ENCODE measurements at regions not wholly inside any gene's neighbourhood (a gene's known extent, or its start where the extent isn't known, plus 50 kb on each side); places are given as distances from the start of the nearest gene placed in this dataset.

DNA sequence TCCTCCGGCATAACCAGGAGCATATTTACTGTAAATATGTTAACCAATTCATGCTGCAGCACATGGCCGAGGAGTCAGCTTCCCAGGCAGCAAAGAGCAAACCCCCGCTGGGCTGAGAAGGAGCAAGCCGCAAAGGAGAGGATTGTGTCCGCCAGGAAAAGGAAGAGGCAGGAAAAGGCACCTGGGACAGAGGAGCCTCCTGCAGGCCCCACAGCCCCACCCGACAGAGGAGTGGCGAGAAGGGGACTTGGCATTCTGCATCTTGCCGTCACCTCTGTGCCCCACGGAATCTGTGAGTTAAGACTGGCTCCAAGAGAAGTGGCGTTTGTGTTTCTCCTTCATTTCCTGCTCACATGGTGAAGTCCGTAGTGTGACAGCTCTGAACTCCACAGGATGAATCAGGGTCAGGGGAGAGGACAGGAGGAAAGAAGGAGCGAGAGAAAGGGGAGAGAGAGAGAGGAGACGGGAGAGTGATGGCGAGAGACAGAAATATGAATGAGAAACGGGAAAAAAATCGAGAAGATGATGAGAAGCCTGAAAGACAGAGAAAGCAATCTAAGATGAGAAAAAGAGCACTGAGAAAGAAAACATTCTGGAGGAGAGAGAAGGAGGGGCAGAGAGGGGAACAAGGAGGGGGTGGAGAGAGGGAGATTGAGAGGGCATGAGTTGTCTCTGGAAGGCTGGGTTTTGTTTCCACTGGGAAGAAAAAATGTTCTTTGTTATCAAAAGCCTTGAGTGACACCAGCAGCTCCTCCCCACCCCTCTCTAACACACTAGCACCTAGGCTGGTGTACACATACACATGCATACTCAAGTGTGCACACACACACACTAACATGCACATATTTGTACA is 489.6 kb downstream of the MN1 start:
- H3K79me2 ChIP-seq (ENCODE audit: control insufficient read depth, insufficient read depth, low read length), result no peaks in the 10 kb centered on the region
- H3K27ac ChIP-seq (ENCODE audit: control insufficient read depth, insufficient read depth, low read length), result no peak overlapping the region
- no peaks in the 10 kb centered on the region for H3K4me1 ChIP-seq (ENCODE audit: control insufficient read depth, extremely low read depth, insufficient read depth, low read length)
- DNase-seq (ENCODE audit: low read depth, low spot score), result no peak
- H3K4me2 ChIP-seq (ENCODE audit: control insufficient read depth, extremely low read depth, insufficient read depth, low read depth, low read length), result no peak overlapping the region
- no peaks in the 10 kb centered on the region for H3K9me3 ChIP-seq (ENCODE audit: control insufficient read depth, low read depth, low read length)
- no peak for FAIRE-seq
- TF ChIP-seq, protein P1, sequence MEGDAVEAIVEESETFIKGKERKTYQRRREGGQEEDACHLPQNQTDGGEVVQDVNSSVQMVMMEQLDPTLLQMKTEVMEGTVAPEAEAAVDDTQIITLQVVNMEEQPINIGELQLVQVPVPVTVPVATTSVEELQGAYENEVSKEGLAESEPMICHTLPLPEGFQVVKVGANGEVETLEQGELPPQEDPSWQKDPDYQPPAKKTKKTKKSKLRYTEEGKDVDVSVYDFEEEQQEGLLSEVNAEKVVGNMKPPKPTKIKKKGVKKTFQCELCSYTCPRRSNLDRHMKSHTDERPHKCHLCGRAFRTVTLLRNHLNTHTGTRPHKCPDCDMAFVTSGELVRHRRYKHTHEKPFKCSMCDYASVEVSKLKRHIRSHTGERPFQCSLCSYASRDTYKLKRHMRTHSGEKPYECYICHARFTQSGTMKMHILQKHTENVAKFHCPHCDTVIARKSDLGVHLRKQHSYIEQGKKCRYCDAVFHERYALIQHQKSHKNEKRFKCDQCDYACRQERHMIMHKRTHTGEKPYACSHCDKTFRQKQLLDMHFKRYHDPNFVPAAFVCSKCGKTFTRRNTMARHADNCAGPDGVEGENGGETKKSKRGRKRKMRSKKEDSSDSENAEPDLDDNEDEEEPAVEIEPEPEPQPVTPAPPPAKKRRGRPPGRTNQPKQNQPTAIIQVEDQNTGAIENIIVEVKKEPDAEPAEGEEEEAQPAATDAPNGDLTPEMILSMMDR (optimal IDR thresholded peaks at IDR 0.05 in 1 of 3, IDR thresholded peaks at IDR 0.05 in 1 of 3, conservative IDR thresholded peaks at IDR 0.05 in 1 of 3; ENCODE audit: extremely low read depth in 1 of 3, insufficient read depth in 2 of 3, low read length in 3 of 3), result no peak
- H2AFZ ChIP-seq (ENCODE audit: control insufficient read depth, low read length), result no peak overlapping the region
- dilution Hi-C loops (cut with MboI; ENCODE audit: extremely low pct_ligation_motif_present, low sequenced_read_pairs), result no loop called here
- H4K20me1 ChIP-seq (ENCODE audit: control insufficient read depth, extremely low read depth, insufficient read depth, low read length), result no peaks in the 10 kb centered on the region
- no peak overlapping the region for H3K4me3 ChIP-seq (ENCODE audit: control insufficient read depth in 2 of 3, extremely low read depth in 1 of 3, insufficient read depth in 2 of 3, low read depth in 1 of 3, low read length in 3 of 3)
- no peaks in the 10 kb centered on the region for H3K36me3 ChIP-seq (ENCODE audit: control insufficient read depth in 2 of 2, extremely low read depth in 1 of 2, insufficient read depth in 2 of 2, low read length in 2 of 2)
- peaks cover 10% of the 10 kb centered on the region for H3K27me3 ChIP-seq (ENCODE audit: control insufficient read depth, extremely low read depth, insufficient read depth, low read length)
- no peak overlapping the region for H3K9ac ChIP-seq (ENCODE audit: control insufficient read depth, extremely low read depth, insufficient read depth, low read length)
- H3K9me1 ChIP-seq (ENCODE audit: control insufficient read depth, extremely low read depth, insufficient read depth, low read length), result no peaks in the 10 kb centered on the region

DNA sequence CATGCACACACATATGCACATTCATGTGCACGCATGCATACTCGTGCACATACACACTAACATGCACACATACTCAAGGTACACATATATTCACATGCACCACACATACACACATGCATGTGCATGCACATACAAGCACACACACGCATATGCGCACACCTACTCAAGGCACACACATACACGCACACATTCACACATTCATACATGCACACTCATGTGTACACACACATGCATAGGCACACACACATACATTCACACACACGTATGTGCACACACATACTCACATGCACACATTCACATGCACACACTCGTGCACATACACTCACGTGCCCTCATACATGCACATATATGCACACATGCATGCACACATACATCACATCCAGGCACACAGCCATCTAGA is 489.0 kb downstream of the MN1 start:
- dilution Hi-C loops (cut with MboI; ENCODE audit: extremely low pct_ligation_motif_present, low sequenced_read_pairs), result no loop called here
- Histone ChIP-seq H3K9ac (ENCODE audit: control insufficient read depth, extremely low read depth, insufficient read depth, low read length) (no peak overlapping the region), H3K27ac (ENCODE audit: control insufficient read depth, insufficient read depth, low read length) (no peak overlapping the region), H3K9me3 (ENCODE audit: control insufficient read depth, low read depth, low read length) (no peaks in the 10 kb centered on the region), H3K27me3 (ENCODE audit: control insufficient read depth, extremely low read depth, insufficient read depth, low read length) (peaks cover 16% of the 10 kb centered on the region), H3K36me3 (ENCODE audit: control insufficient read depth in 2 of 2, extremely low read depth in 1 of 2, insufficient read depth in 2 of 2, low read length in 2 of 2) (no peaks in the 10 kb centered on the region), H3K4me3 (ENCODE audit: control insufficient read depth in 2 of 3, extremely low read depth in 1 of 3, insufficient read depth in 2 of 3, low read depth in 1 of 3, low read length in 3 of 3) (no peak overlapping the region), H3K9me1 (ENCODE audit: control insufficient read depth, extremely low read depth, insufficient read depth, low read length) (peaks cover 2% of the 10 kb centered on the region), H3K4me1 (ENCODE audit: control insufficient read depth, extremely low read depth, insufficient read depth, low read length) (no peaks in the 10 kb centered on the region), H2AFZ (ENCODE audit: control insufficient read depth, low read length) (no peak overlapping the region), H4K20me1 (ENCODE audit: control insufficient read depth, extremely low read depth, insufficient read depth, low read length) (no peaks in the 10 kb centered on the region), H3K79me2 (ENCODE audit: control insufficient read depth, insufficient read depth, low read length) (no peaks in the 10 kb centered on the region), H3K4me2 (ENCODE audit: control insufficient read depth, extremely low read depth, insufficient read depth, low read depth, low read length) (no peak overlapping the region)
- DNase-seq (ENCODE audit: low read depth, low spot score) (no peak), FAIRE-seq (no peak)
- TF ChIP-seq, protein P1 (optimal IDR thresholded peaks at IDR 0.05 in 1 of 3, IDR thresholded peaks at IDR 0.05 in 1 of 3, conservative IDR thresholded peaks at IDR 0.05 in 1 of 3; ENCODE audit: extremely low read depth in 1 of 3, insufficient read depth in 2 of 3, low read length in 3 of 3), result no peak
- TF ChIP-seq EZH2 (IDR thresholded peaks at IDR 0.05; ENCODE audit: low read length), result no peak

All from keratinocyte (primary cell).